HG03196 (cell line): ENCODE measurements at regions not wholly inside any gene's neighbourhood (a gene's known extent, or its start where the extent isn't known, plus 50 kb on each side); places are given as distances from the start of the nearest gene placed in this dataset.

Source experiments
- ATAC-seq: cut with Tn5 transposase; IDR thresholded peaks from one replicate; pipeline ENCODE4 v1.9.1; 2021; ENCODE audit not compliant: unreplicated experiment

- no peak for ATAC-seq
Observed at GRCh38 chr4:108342325-108342970, 173.7 kb upstream of the LEF1 start.

- ATAC-seq = no peak
Observed at GRCh38 chr4:108337923-108338322, 169.2 kb upstream of the LEF1 start.

GRCh38 chr4:108336076-108336475, 167.3 kb upstream of the LEF1 start:
- no peak for ATAC-seq

GRCh38 chr4:108335081-108335480, 166.3 kb upstream of the LEF1 start:
- no peak for ATAC-seq

- no peak for ATAC-seq
Observed at GRCh38 chr4:108334031-108334430, 165.3 kb upstream of the LEF1 start.

- no peak for ATAC-seq
Observed at GRCh38 chr4:108333353-108333942, 164.7 kb upstream of the LEF1 start.

- no peak for ATAC-seq
Observed at GRCh38 chr4:108331905-108332632, 163.3 kb upstream of the LEF1 start.

- no peak for ATAC-seq
Observed at GRCh38 chr4:108328383-108328732, 159.6 kb upstream of the LEF1 start.

GRCh38 chr4:108327642-108328382, 159.1 kb upstream of the LEF1 start:
- ATAC-seq = no peak

- ATAC-seq = no peak
Observed at GRCh38 chr4:108325561-108325960, 156.8 kb upstream of the LEF1 start.

- no peak for ATAC-seq
Observed at GRCh38 chr4:108324450-108324849, 155.7 kb upstream of the LEF1 start.

- ATAC-seq = no peak
Observed at GRCh38 chr4:108322497-108322896, 153.8 kb upstream of the LEF1 start.

- no peak for ATAC-seq
Observed at GRCh38 chr4:108320061-108320460, 151.3 kb upstream of the LEF1 start.

GRCh38 chr4:108317377-108317776, 148.6 kb upstream of the LEF1 start:
- no peak for ATAC-seq

- ATAC-seq = no peak
Observed at GRCh38 chr4:108315694-108316093, 147.0 kb upstream of the LEF1 start.

- no peak for ATAC-seq
Observed at GRCh38 chr4:108314900-108315589, 146.3 kb upstream of the LEF1 start.

- no peak for ATAC-seq
Observed at GRCh38 chr4:108313546-108314339, 145.0 kb upstream of the LEF1 start.

GRCh38 chr4:108311313-108311712, 142.6 kb upstream of the LEF1 start:
- no peak for ATAC-seq

GRCh38 chr4:108303488-108304177, 134.9 kb upstream of the LEF1 start:
- ATAC-seq = no peak
